Thyroid gland (tissue), 4 donors: ENCODE measurements at regions not wholly inside any gene's neighbourhood (a gene's known extent, or its start where the extent isn't known, plus 50 kb on each side); places are given as distances from the start of the nearest gene placed in this dataset.
A peak's percentile ranks its signal among the peaks of the same experiment; 100 is the strongest.

Source experiments
- DNase-seq, 2 donors: peaks; one replicate each; pipeline ENCODE4 v3.0.0-alpha.2; 2019
- H3K27ac ChIP-seq, 3 donors: fragments of 200-600 bp; sonication (generic); 1 replicate in 2 of 3; 2 replicates in 1 of 3; pipeline ENCODE4 v1.5.1; 2016 to 2019; ENCODE audit warnings: mild to moderate bottlenecking in 1 of 3, moderate library complexity in 1 of 3
- H3K27me3 ChIP-seq: fragments of 200-600 bp; sonication (generic); one replicate; pipeline ENCODE4 v1.5.1; 2019
- H3K36me3 ChIP-seq, 2 donors: fragments of 200-600 bp; sonication (generic); one replicate each; pipeline ENCODE4 v1.5.1; 2016 to 2019
- H3K4me1 ChIP-seq, 2 donors: fragments of 200-600 bp; sonication (generic); one replicate each; pipeline ENCODE4 v1.5.1; 2017 to 2019
- H3K4me3 ChIP-seq, 3 donors: fragments of 200-600 bp; sonication (generic); replicated peaks in 1 of 3; 1 replicate in 2 of 3; 2 replicates in 1 of 3; pipeline ENCODE4 v1.5.1; 2016; ENCODE audit warnings: mild to moderate bottlenecking in 1 of 3
- H3K9me3 ChIP-seq: fragments of 200-600 bp; sonication (generic); one replicate; pipeline ENCODE4 v1.5.1; 2017
- POLR2A ChIP-seq, 2 donors: fragments of 450-650 bp; IDR thresholded peaks; one replicate each; pipeline ENCODE4 v1.6.1; 2017; ENCODE audit warnings: antibody characterized with exemption in 2 of 2, mild to moderate bottlenecking in 2 of 2, moderate library complexity in 1 of 2
- WGBS, 2 donors: methylation state at CpG; one replicate each; pipeline ENCODE4 v1.1.5; 2017; 5-methylcytosine and 5-hydroxymethylcytosine counted together
- intact Hi-C: fragments of 100-400 bp; cut with DNase I; formaldehyde crosslinking; loops from one replicate; pipeline ENCODE4 v1.15.1; 2023
- TF ChIP-seq, protein P1 (sequence below), 6 experiments: fragments of 200-600 bp in 3 of 6; fragments of 450-650 bp in 3 of 6; sonication (generic) in 3 of 6; IDR thresholded peaks; one replicate each; pipeline ENCODE4 v1.5.1; 2016 to 2019; ENCODE audit warnings: antibody characterized with exemption in 6 of 6, mild to moderate bottlenecking in 2 of 6, inconsistent platforms in 1 of 6, moderate library complexity in 1 of 6

DNA sequence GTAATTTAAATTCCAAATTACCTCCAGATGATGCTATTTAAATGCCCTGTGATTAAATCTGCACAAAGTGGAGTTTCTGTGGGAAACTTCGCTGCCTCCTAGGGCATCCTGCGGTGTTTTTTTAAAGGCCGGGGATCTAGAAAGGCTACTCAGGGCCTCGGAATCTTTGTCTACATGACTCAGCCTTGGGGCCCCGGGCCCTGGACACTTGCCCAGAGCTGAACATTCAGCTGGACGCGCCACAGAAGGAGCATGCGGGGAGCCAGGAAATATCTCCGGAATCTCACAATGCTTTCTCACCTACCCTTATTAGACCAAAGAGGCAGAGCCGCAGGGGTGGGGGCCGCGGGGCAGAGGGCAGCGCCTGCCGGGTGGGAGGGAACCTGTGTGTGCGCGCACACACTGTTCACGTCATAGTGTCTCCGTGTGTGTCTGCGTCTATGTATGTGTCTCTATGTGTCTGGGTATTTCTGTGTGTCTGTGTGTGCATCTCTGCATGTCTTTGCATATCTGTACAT, 145.5 kb upstream of the TPM1 start:
- no peaks in the 10 kb centered on the region for H3K27me3 ChIP-seq
- TF ChIP-seq, protein P1, sequence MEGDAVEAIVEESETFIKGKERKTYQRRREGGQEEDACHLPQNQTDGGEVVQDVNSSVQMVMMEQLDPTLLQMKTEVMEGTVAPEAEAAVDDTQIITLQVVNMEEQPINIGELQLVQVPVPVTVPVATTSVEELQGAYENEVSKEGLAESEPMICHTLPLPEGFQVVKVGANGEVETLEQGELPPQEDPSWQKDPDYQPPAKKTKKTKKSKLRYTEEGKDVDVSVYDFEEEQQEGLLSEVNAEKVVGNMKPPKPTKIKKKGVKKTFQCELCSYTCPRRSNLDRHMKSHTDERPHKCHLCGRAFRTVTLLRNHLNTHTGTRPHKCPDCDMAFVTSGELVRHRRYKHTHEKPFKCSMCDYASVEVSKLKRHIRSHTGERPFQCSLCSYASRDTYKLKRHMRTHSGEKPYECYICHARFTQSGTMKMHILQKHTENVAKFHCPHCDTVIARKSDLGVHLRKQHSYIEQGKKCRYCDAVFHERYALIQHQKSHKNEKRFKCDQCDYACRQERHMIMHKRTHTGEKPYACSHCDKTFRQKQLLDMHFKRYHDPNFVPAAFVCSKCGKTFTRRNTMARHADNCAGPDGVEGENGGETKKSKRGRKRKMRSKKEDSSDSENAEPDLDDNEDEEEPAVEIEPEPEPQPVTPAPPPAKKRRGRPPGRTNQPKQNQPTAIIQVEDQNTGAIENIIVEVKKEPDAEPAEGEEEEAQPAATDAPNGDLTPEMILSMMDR (IDR thresholded peaks at IDR 0.05): no peak
- no peak for TF ChIP-seq POLR2A (IDR thresholded peaks at IDR 0.05)
- H3K4me1 ChIP-seq: peaks cover 0 to 16% of the 10 kb centered on the region in 2 donors
- DNase-seq: peak; percentile 86 to 94
- H3K27ac ChIP-seq: peak overlapping the region in 1 of 3 donors; percentile 6
- no peak overlapping the region for H3K4me3 ChIP-seq
- no peaks in the 10 kb centered on the region for H3K36me3 ChIP-seq
- no peaks in the 10 kb centered on the region for H3K9me3 ChIP-seq
- intact Hi-C loops: no loop called here
- WGBS, 2 donors: 28 to 36% methylated on average over 19 of the region's 19 CpGs

DNA sequence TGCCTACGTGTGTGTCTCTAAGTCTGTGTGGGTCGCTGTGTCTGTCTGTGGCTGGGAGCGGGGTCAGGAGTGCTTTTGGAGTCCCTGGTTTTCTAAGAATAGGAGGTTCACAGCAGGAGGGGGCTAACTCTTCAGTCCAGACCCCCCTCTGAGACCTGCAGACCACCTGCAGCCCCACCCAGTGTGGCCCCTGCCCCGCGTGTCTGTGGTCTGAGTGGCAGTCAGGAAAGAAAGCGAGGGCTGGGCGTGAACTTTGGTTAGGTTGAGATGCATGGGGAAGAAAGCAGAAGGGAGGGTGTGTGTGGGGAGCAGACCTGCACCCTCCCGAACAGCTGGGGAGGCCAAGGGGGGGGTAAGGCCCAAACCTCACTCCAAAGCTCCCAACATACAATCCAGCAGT, 144.9 kb upstream of the TPM1 start:
- Histone ChIP-seq H3K9me3 (no peaks in the 10 kb centered on the region), H3K27ac (no peak overlapping the region), H3K4me3 (no peak overlapping the region), H3K4me1 (peaks cover 0 to 16% of the 10 kb centered on the region in 2 donors), H3K27me3 (no peaks in the 10 kb centered on the region), H3K36me3 (no peaks in the 10 kb centered on the region)
- WGBS, 2 donors: 88% methylated on average over 8 of the region's 8 CpGs
- DNase-seq: no peak
- TF ChIP-seq, protein P1 (IDR thresholded peaks at IDR 0.05): no peak
- no peak for TF ChIP-seq POLR2A (IDR thresholded peaks at IDR 0.05)
- intact Hi-C loops: no loop called here

DNA sequence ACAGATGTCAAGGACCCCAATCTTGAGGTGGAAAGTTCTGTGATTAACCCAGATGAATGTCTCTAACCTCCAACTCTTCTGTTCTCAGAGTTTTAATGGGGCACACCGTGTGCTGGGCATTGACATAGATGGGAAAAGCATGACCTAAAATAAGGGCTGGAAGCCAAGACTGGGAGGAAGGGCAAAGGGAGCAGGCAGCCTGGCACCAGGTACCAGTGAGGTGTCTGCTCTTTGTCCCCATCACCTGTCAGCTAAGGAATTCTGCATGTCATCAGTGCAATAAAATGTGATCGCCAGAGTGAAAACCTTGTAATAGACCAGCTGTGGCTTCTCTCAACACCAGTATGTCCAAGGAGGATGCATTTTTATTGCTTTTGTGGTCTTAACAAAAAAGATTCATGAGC, 143.5 kb upstream of the TPM1 start:
- intact Hi-C loops: no loop called here
- H3K36me3 ChIP-seq: no peaks in the 10 kb centered on the region
- no peak overlapping the region for H3K27ac ChIP-seq
- no peak for TF ChIP-seq POLR2A (IDR thresholded peaks at IDR 0.05)
- TF ChIP-seq, protein P1 (IDR thresholded peaks at IDR 0.05): no peak
- H3K9me3 ChIP-seq: no peaks in the 10 kb centered on the region
- DNase-seq: peak in 1 of 2 donors; percentile 7
- H3K27me3 ChIP-seq: no peaks in the 10 kb centered on the region
- 66 to 70% methylated on average over 2 of the region's 2 CpGs for WGBS, 2 donors
- peaks cover 0 to 16% of the 10 kb centered on the region in 2 donors for H3K4me1 ChIP-seq
- no peak overlapping the region for H3K4me3 ChIP-seq

DNA sequence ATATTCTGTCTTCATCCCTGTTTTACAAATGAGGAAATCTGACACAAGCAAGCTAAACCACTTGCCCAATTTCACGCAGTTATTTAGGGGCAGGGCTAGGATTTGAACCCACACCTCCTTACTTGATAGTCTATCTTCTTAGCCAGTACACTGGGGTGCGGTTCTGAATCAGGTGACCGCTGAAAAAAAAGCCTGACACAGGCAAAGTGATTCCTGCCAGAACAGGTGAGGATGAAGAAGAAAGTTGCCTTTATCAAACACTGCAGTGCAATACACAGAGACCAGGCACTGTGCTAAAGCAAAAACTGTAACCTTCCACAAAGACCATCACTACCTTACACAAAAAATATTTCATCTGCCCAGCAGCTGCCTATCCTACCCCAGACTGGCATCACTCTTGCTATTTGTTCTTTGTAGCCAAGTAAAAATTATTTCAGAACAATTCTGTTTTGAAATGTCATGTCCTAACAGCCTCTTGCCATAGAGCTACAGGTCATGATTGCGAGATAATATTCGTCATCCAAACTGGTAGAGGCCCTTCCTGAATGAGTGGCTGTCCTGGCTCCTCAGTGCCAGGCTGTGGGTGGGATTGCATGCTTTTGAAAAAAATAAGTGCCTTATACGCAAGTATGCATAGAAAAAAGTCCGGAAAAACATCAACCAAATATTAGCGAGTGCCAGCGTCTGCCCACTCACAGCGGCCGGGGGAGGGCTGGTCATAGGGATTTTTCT, 142.3 kb upstream of the TPM1 start:
- TF ChIP-seq, protein P1 (IDR thresholded peaks at IDR 0.05): no peak
- no peak for TF ChIP-seq POLR2A (IDR thresholded peaks at IDR 0.05)
- Histone ChIP-seq H3K4me1 (peaks cover 0 to 16% of the 10 kb centered on the region in 2 donors), H3K36me3 (no peaks in the 10 kb centered on the region), H3K27me3 (no peaks in the 10 kb centered on the region), H3K9me3 (no peaks in the 10 kb centered on the region), H3K4me3 (no peak overlapping the region), H3K27ac (no peak overlapping the region)
- intact Hi-C loops: no loop called here
- 75 to 95% methylated on average over 11 of the region's 11 CpGs for WGBS, 2 donors
- no peak for DNase-seq

DNA sequence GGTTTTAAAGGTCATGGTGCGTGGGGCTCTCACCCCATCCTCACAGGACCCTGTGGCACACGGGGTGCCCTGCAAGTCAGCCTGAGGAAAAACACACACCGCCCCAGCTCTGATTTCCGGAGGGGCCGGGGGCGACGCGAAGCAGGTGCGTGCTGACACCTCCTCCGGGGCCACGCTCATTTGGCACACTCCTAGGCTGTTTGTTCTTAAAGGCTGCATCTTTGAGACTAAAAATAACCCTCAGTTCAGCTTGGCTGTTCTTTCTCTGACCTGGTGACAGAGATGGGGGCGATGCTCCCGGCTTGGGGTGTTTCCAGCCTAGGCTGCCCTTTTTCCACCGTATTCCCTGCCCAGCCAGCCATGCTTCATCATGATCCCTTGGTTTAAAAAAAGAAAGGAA, 141.5 kb upstream of the TPM1 start:
- H3K36me3 ChIP-seq: no peaks in the 10 kb centered on the region
- no peak for DNase-seq
- 82 to 85% methylated on average over 5 to 12 of the region's 14 CpGs for WGBS, 2 donors
- no peaks in the 10 kb centered on the region for H3K9me3 ChIP-seq
- TF ChIP-seq POLR2A (IDR thresholded peaks at IDR 0.05): no peak
- TF ChIP-seq, protein P1 (IDR thresholded peaks at IDR 0.05): no peak
- no peak overlapping the region for H3K4me3 ChIP-seq
- peaks cover 0 to 15% of the 10 kb centered on the region in 2 donors for H3K4me1 ChIP-seq
- H3K27ac ChIP-seq: no peak overlapping the region
- H3K27me3 ChIP-seq: no peaks in the 10 kb centered on the region
- intact Hi-C loops: no loop called here
